Endothelial cell of umbilical vein (primary cell): ENCODE measurements at regions not wholly inside any gene's neighbourhood (a gene's known extent, or its start where the extent isn't known, plus 50 kb on each side); places are given as distances from the start of the nearest gene placed in this dataset.

Experiments
- BruUV-seq: library from RNA; stranded (reverse); fragments of 400-500 nt; replicated peaks from 2 replicates; lab custom pipeline; 2021; lab: Mats Ljungman, UMichigan
- CTCF ChIA-PET: fragments of 300-600, 350-600 bp; sonication (Branson Sonifier 250); formaldehyde crosslinking; loops from one replicate; lab custom pipeline; 2021; ENCODE audit warnings: antibody characterized with exemption, inconsistent platforms; lab: Charles Lee
- POLR2A ChIA-PET: fragments of 300-600, 350-600 bp; sonication (Branson Sonifier 250); formaldehyde crosslinking; loops from one replicate; lab custom pipeline; 2021; ENCODE audit warnings: antibody characterized with exemption, inconsistent platforms; lab: Charles Lee
- DNase-seq: peaks from one replicate; pipeline ENCODE4 v3.0.0-alpha.2; 2011; ENCODE audit warnings: low read depth, low spot score
- FAIRE-seq: peaks from 2 replicates; lab custom pipeline; 2011; peaks lifted over from hg19 to GRCh38; lab: Jason Lieb, UNC
- H2AFZ ChIP-seq: 2 replicates; pipeline ENCODE4 v1.6.0; 2012; ENCODE audit warnings: low read depth, low read length, control low read depth, inconsistent platforms
- H3K27ac ChIP-seq: 2 replicates; pipeline ENCODE4 v1.5.1; 2011; ENCODE audit warnings: low read depth, mild to moderate bottlenecking, control low read depth, low read length, moderate library complexity; ENCODE audit not compliant: insufficient read depth
- H3K27me3 ChIP-seq, 2 experiments: 2 replicates each; pipeline versions ENCODE4 v1.6.0 to v1.6.1; 2011; ENCODE audit warnings: low read length in 2 of 2, mixed read lengths in 1 of 2; ENCODE audit not compliant: control insufficient read depth in 2 of 2, insufficient read depth in 2 of 2
- H3K36me3 ChIP-seq, 2 experiments: 2 replicates in 1 of 2; 3 replicates in 1 of 2; pipeline ENCODE4 v1.5.1; 2011; ENCODE audit warnings: low read length in 2 of 2, mild to moderate bottlenecking in 1 of 2, moderate library complexity in 1 of 2; ENCODE audit not compliant: control insufficient read depth in 2 of 2, insufficient read depth in 2 of 2; ENCODE audit errors: extremely low read depth in 1 of 2
- H3K4me1 ChIP-seq: 3 replicates; pipeline ENCODE4 v1.5.1; 2011; ENCODE audit warnings: mild to moderate bottlenecking, low read length; ENCODE audit not compliant: control insufficient read depth, insufficient read depth; ENCODE audit errors: extremely low read depth
- H3K4me2 ChIP-seq: 2 replicates; pipeline ENCODE4 v1.6.1; 2011; ENCODE audit warnings: low read length, control low read depth, mixed read lengths; ENCODE audit not compliant: insufficient read depth
- H3K4me3 ChIP-seq, 3 experiments: fragments of 200-600 bp in 1 of 3; sonication (generic), shearing (Covaris generic) in 1 of 3; replicated peaks in 1 of 3; 2 replicates each; pipeline ENCODE4 v1.5.1; 2011 to 2016; ENCODE audit warnings: control low read depth in 3 of 3, low read length in 3 of 3, mild to moderate bottlenecking in 2 of 3, inconsistent platforms in 1 of 3, low read depth in 1 of 3, moderate library complexity in 1 of 3; ENCODE audit not compliant: insufficient read depth in 1 of 3
- H3K79me2 ChIP-seq: 2 replicates; pipeline ENCODE4 v1.6.0; 2012; ENCODE audit warnings: low read length, inconsistent platforms; ENCODE audit not compliant: control insufficient read depth, insufficient read depth
- H3K9ac ChIP-seq: replicated peaks from 2 replicates; pipeline ENCODE3; 2011; ENCODE audit warnings: low read length, control low read depth; ENCODE audit not compliant: insufficient read depth; ENCODE audit errors: extremely low read depth
- H3K9me1 ChIP-seq: replicated peaks from 3 replicates; pipeline ENCODE4 v1.6.0; 2011; ENCODE audit warnings: mild to moderate bottlenecking, low read length; ENCODE audit not compliant: control insufficient read depth, insufficient read depth; ENCODE audit errors: extremely low read depth
- H3K9me3 ChIP-seq: replicated peaks from 2 replicates; pipeline ENCODE4 v1.5.1; 2012; ENCODE audit warnings: low read length, inconsistent platforms; ENCODE audit not compliant: control insufficient read depth, insufficient read depth
- H4K20me1 ChIP-seq: replicated peaks from 2 replicates; pipeline ENCODE3; 2011; ENCODE audit warnings: mild to moderate bottlenecking, low read length; ENCODE audit not compliant: control insufficient read depth, insufficient read depth; ENCODE audit errors: extremely low read depth
- EZH2 ChIP-seq: IDR thresholded peaks from 2 replicates; pipeline ENCODE4 v1.6.1; 2012; ENCODE audit warnings: borderline replicate concordance, low read depth, mild to moderate bottlenecking, moderate library complexity, low read length, inconsistent platforms; ENCODE audit not compliant: severe bottlenecking
- FOS ChIP-seq: IDR thresholded peaks from 2 replicates; pipeline ENCODE4 v1.6.1; 2011; ENCODE audit warnings: mild to moderate bottlenecking, low read length, moderate library complexity, borderline replicate concordance; ENCODE audit not compliant: insufficient read depth
- GATA2 ChIP-seq: IDR thresholded peaks from 2 replicates; pipeline ENCODE4 v1.7.0; 2011; ENCODE audit warnings: low read depth, mild to moderate bottlenecking, moderate library complexity, mixed read lengths, low read length; ENCODE audit not compliant: insufficient read length, insufficient read depth
- JUN ChIP-seq: IDR thresholded peaks from 2 replicates; pipeline ENCODE4 v1.6.1; 2011; ENCODE audit warnings: borderline replicate concordance, low read depth; ENCODE audit not compliant: insufficient read length, insufficient read depth
- MYC ChIP-seq: IDR thresholded peaks from one replicate; pipeline ENCODE4 v1.6.1; 2011; ENCODE audit warnings: mild to moderate bottlenecking, low read depth, low read length
- POLR2A ChIP-seq: IDR thresholded peaks from 2 replicates; pipeline ENCODE4 v1.6.1; 2012; ENCODE audit warnings: low read depth, mild to moderate bottlenecking, control low read depth, low read length
- POLR2AphosphoS5 ChIP-seq: IDR thresholded peaks from 2 replicates; pipeline ENCODE4 v1.6.1; 2012; ENCODE audit warnings: low read depth, mild to moderate bottlenecking, control low read depth, low read length, moderate library complexity; ENCODE audit not compliant: insufficient read depth
- dilution Hi-C: fragments of 300-500 bp; cut with MboI; formaldehyde crosslinking; loops from one replicate; pipeline ENCODE4 v1.15.0; 2019; ENCODE audit warnings: low sequenced_read_pairs; ENCODE audit not compliant: extremely low pct_ligation_motif_present
- intact Hi-C: fragments of 100-400 bp; cut with micrococcal nuclease; formaldehyde crosslinking; loops from one replicate; pipeline ENCODE4 v1.10.0; 2022
- TF ChIP-seq, protein P1 (sequence below), 2 donors: IDR thresholded peaks; 1 replicate in 1 of 2; 2 replicates in 1 of 2; pipeline ENCODE4 v1.5.1; 2011; ENCODE audit warnings: low read length in 2 of 2, mild to moderate bottlenecking in 2 of 2, moderate library complexity in 2 of 2, control low read depth in 1 of 2, inconsistent platforms in 1 of 2, low read depth in 1 of 2; ENCODE audit not compliant: insufficient read depth in 1 of 2; ENCODE audit errors: extremely low read depth in 1 of 2
- TF ChIP-seq, protein P2 (sequence below): IDR thresholded peaks from 2 replicates; pipeline ENCODE4 v1.6.1; 2011; ENCODE audit not compliant: insufficient read depth, insufficient read length

GRCh38 chr12:92276276-92276675 is 130.6 kb upstream of the BTG1 start:
- peaks cover 0 to 2% of the 10 kb centered on the region in 2 experiments for H3K27me3 ChIP-seq
- no peak for FAIRE-seq
- no peak overlapping the region for H3K27ac ChIP-seq
- H3K4me1 ChIP-seq: no peaks in the 10 kb centered on the region
- H3K79me2 ChIP-seq: no peaks in the 10 kb centered on the region
- H3K9ac ChIP-seq: no peak overlapping the region
- no peaks in the 10 kb centered on the region for H3K36me3 ChIP-seq
- H3K4me2 ChIP-seq: no peak overlapping the region
- intact Hi-C loops (no loop called here), dilution Hi-C loops (no loop called here)
- H3K9me1 ChIP-seq: no peaks in the 10 kb centered on the region
- no peak for DNase-seq
- H4K20me1 ChIP-seq: no peaks in the 10 kb centered on the region
- POLR2A ChIA-PET: no interaction called here
- CTCF ChIA-PET: interaction anchor here (0.8 to 0.9 kb wide), 2 partner anchors 15 to 895 kb away, joined by 3 to 4 read pairs; no protein-coding TSS in a partner anchor
- H2AFZ ChIP-seq: no peak overlapping the region
- TF ChIP-seq POLR2AphosphoS5 (no peak), GATA2 (no peak)
- TF ChIP-seq, protein P1, sequence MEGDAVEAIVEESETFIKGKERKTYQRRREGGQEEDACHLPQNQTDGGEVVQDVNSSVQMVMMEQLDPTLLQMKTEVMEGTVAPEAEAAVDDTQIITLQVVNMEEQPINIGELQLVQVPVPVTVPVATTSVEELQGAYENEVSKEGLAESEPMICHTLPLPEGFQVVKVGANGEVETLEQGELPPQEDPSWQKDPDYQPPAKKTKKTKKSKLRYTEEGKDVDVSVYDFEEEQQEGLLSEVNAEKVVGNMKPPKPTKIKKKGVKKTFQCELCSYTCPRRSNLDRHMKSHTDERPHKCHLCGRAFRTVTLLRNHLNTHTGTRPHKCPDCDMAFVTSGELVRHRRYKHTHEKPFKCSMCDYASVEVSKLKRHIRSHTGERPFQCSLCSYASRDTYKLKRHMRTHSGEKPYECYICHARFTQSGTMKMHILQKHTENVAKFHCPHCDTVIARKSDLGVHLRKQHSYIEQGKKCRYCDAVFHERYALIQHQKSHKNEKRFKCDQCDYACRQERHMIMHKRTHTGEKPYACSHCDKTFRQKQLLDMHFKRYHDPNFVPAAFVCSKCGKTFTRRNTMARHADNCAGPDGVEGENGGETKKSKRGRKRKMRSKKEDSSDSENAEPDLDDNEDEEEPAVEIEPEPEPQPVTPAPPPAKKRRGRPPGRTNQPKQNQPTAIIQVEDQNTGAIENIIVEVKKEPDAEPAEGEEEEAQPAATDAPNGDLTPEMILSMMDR (IDR thresholded peaks at IDR 0.05; ENCODE audit: extremely low read depth in 1 of 2, insufficient read depth in 1 of 2, low read depth in 1 of 2, low read length in 2 of 2): no peak
- no TSS peak for BruUV-seq
- H3K4me3 ChIP-seq: no peak overlapping the region
- no peaks in the 10 kb centered on the region for H3K9me3 ChIP-seq

- no peak for FAIRE-seq
- no peaks in the 10 kb centered on the region for H3K9me3 ChIP-seq
- CTCF ChIA-PET: interaction anchor here (0.9 kb wide), 1 partner anchor 15 kb away, joined by 4 read pairs; no protein-coding TSS in a partner anchor
Measured at GRCh38 chr12:92275443-92276154, 130.0 kb upstream of the BTG1 start.

More at GRCh38 chr12:92275443-92276154, 130.0 kb upstream of the BTG1 start:
- no peak overlapping the region for H3K4me2 ChIP-seq
- no peak for DNase-seq
- dilution Hi-C loops (no loop called here), intact Hi-C loops (no loop called here)
- H3K9me1 ChIP-seq: no peaks in the 10 kb centered on the region
- H3K9ac ChIP-seq: no peak overlapping the region
- no peak overlapping the region for H3K27ac ChIP-seq
- no TSS peak for BruUV-seq
- TF ChIP-seq, protein P2, sequence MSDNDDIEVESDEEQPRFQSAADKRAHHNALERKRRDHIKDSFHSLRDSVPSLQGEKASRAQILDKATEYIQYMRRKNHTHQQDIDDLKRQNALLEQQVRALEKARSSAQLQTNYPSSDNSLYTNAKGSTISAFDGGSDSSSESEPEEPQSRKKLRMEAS: no peak
- TF ChIP-seq MYC (no peak), JUN (no peak), EZH2 (no peak), POLR2A (no peak), POLR2AphosphoS5 (no peak), FOS (no peak), GATA2 (no peak)
- TF ChIP-seq, protein P1 (IDR thresholded peaks at IDR 0.05; ENCODE audit: extremely low read depth in 1 of 2, insufficient read depth in 1 of 2, low read depth in 1 of 2, low read length in 2 of 2): no peak
- POLR2A ChIA-PET: no interaction called here
- no peak overlapping the region for H2AFZ ChIP-seq
- no peak overlapping the region for H3K4me3 ChIP-seq
- H4K20me1 ChIP-seq: no peaks in the 10 kb centered on the region
- peaks cover 0 to 2% of the 10 kb centered on the region in 2 experiments for H3K27me3 ChIP-seq
- H3K79me2 ChIP-seq: no peaks in the 10 kb centered on the region
- no peaks in the 10 kb centered on the region for H3K36me3 ChIP-seq
- no peaks in the 10 kb centered on the region for H3K4me1 ChIP-seq
